ENCODE measurements at regions not wholly inside any gene's neighbourhood (a gene's known extent, or its start where the extent isn't known, plus 50 kb on each side); places are given as distances from the start of the nearest gene placed in this dataset.
"Not testable (repeated sequence)": the region's sequence is repeated elsewhere in the genome, so short reads cannot be mapped to it uniquely, and the experiment has no call there.

GRCh38 chr3:153221748-153222162 lies 59.7 kb downstream of the RAP2B start:
- Histone ChIP-seq H3K4me3 (ENCODE audit: low read length) (no peak overlapping the region), H3K36me3 (ENCODE audit: control insufficient read depth, insufficient read depth, low read length) (no peaks in the 10 kb centered on the region), H3K27ac (ENCODE audit: low read length) (peak overlapping the region; percentile 33), H3K27me3 (ENCODE audit: control insufficient read depth, insufficient read depth, low read length) (no peaks in the 10 kb centered on the region), H3K9me3 (replicated peaks; ENCODE audit: control insufficient read depth, low read depth, low read length) (no peaks in the 10 kb centered on the region), H3K4me1 (ENCODE audit: control insufficient read depth, insufficient read depth, low read length) (no peaks in the 10 kb centered on the region)
- WGBS (ENCODE audit: insufficient coverage), result 50% methylated on average over 5 of the region's 9 CpGs
- peak; percentile 88 for DNase-seq

GRCh38 chr3:153226877-153227276 lies 64.9 kb downstream of the RAP2B start:
- 80% methylated on average over 5 of the region's 5 CpGs for WGBS (ENCODE audit: insufficient coverage)

GRCh38 chr3:153230427-153230826 lies 68.4 kb downstream of the RAP2B start:
- H3K4me1 ChIP-seq (ENCODE audit: control insufficient read depth, insufficient read depth, low read length); H3K9me3 ChIP-seq (replicated peaks; ENCODE audit: control insufficient read depth, low read depth, low read length); H3K36me3 ChIP-seq (ENCODE audit: control insufficient read depth, insufficient read depth, low read length); H3K4me3 ChIP-seq (ENCODE audit: low read length); H3K27ac ChIP-seq (ENCODE audit: low read length); H3K27me3 ChIP-seq (ENCODE audit: control insufficient read depth, insufficient read depth, low read length); DNase-seq: not testable (repeated sequence)
- 49% methylated on average over 6 of the region's 8 CpGs for WGBS (ENCODE audit: insufficient coverage)

More at GRCh38 chr3:153226877-153227276, 64.9 kb downstream of the RAP2B start:
- not testable (repeated sequence) for DNase-seq; H3K27me3 ChIP-seq (ENCODE audit: control insufficient read depth, insufficient read depth, low read length); H3K4me3 ChIP-seq (ENCODE audit: low read length); H3K36me3 ChIP-seq (ENCODE audit: control insufficient read depth, insufficient read depth, low read length); H3K27ac ChIP-seq (ENCODE audit: low read length); H3K9me3 ChIP-seq (replicated peaks; ENCODE audit: control insufficient read depth, low read depth, low read length); H3K4me1 ChIP-seq (ENCODE audit: control insufficient read depth, insufficient read depth, low read length)

GRCh38 chr3:153231245-153231644 lies 69.2 kb downstream of the RAP2B start:
- not testable (repeated sequence) for H3K9me3 ChIP-seq (replicated peaks; ENCODE audit: control insufficient read depth, low read depth, low read length); DNase-seq; H3K27me3 ChIP-seq (ENCODE audit: control insufficient read depth, insufficient read depth, low read length); H3K4me1 ChIP-seq (ENCODE audit: control insufficient read depth, insufficient read depth, low read length); H3K36me3 ChIP-seq (ENCODE audit: control insufficient read depth, insufficient read depth, low read length); H3K27ac ChIP-seq (ENCODE audit: low read length); H3K4me3 ChIP-seq (ENCODE audit: low read length)
- 100% methylated on average over 1 of the region's 3 CpGs for WGBS (ENCODE audit: insufficient coverage)

GRCh38 chr3:153232050-153232752 lies 70.2 kb downstream of the RAP2B start:
- H3K4me3 ChIP-seq (ENCODE audit: low read length); H3K9me3 ChIP-seq (replicated peaks; ENCODE audit: control insufficient read depth, low read depth, low read length); H3K27me3 ChIP-seq (ENCODE audit: control insufficient read depth, insufficient read depth, low read length); H3K36me3 ChIP-seq (ENCODE audit: control insufficient read depth, insufficient read depth, low read length); H3K4me1 ChIP-seq (ENCODE audit: control insufficient read depth, insufficient read depth, low read length); H3K27ac ChIP-seq (ENCODE audit: low read length); DNase-seq: not testable (repeated sequence)
- 77% methylated on average over 3 of the region's 11 CpGs for WGBS (ENCODE audit: insufficient coverage)

- Histone ChIP-seq H3K27me3 (ENCODE audit: control insufficient read depth, insufficient read depth, low read length) (no peaks in the 10 kb centered on the region), H3K4me1 (ENCODE audit: control insufficient read depth, insufficient read depth, low read length) (no peaks in the 10 kb centered on the region), H3K36me3 (ENCODE audit: control insufficient read depth, insufficient read depth, low read length) (no peaks in the 10 kb centered on the region), H3K4me3 (ENCODE audit: low read length) (no peak overlapping the region), H3K9me3 (replicated peaks; ENCODE audit: control insufficient read depth, low read depth, low read length) (no peaks in the 10 kb centered on the region), H3K27ac (ENCODE audit: low read length) (no peak overlapping the region)
- DNase-seq, result peak; percentile 81
- WGBS (ENCODE audit: insufficient coverage), result no CpG with 5 or more reads among the region's 3 CpGs
These were observed 70.8 kb downstream of the RAP2B start for GRCh38 chr3:153232851-153233271.

GRCh38 chr3:153233986-153234385 lies 72.0 kb downstream of the RAP2B start:
- Histone ChIP-seq H3K36me3 (ENCODE audit: control insufficient read depth, insufficient read depth, low read length) (no peaks in the 10 kb centered on the region), H3K27me3 (ENCODE audit: control insufficient read depth, insufficient read depth, low read length) (no peaks in the 10 kb centered on the region), H3K27ac (ENCODE audit: low read length) (no peak overlapping the region), H3K4me1 (ENCODE audit: control insufficient read depth, insufficient read depth, low read length) (no peaks in the 10 kb centered on the region), H3K9me3 (replicated peaks; ENCODE audit: control insufficient read depth, low read depth, low read length) (no peaks in the 10 kb centered on the region), H3K4me3 (ENCODE audit: low read length) (no peak overlapping the region)
- DNase-seq, result no peak

- H3K4me1 ChIP-seq (ENCODE audit: control insufficient read depth, insufficient read depth, low read length), result no peaks in the 10 kb centered on the region
- no peak overlapping the region for H3K27ac ChIP-seq (ENCODE audit: low read length)
- H3K36me3 ChIP-seq (ENCODE audit: control insufficient read depth, insufficient read depth, low read length), result no peaks in the 10 kb centered on the region
- no peak overlapping the region for H3K4me3 ChIP-seq (ENCODE audit: low read length)
- H3K9me3 ChIP-seq (replicated peaks; ENCODE audit: control insufficient read depth, low read depth, low read length), result peaks cover 3% of the 10 kb centered on the region
- no peaks in the 10 kb centered on the region for H3K27me3 ChIP-seq (ENCODE audit: control insufficient read depth, insufficient read depth, low read length)
- DNase-seq, result no peak
- WGBS (ENCODE audit: insufficient coverage), result 100% methylated on average over 1 of the region's 2 CpGs
These were observed 80.9 kb downstream of the RAP2B start for GRCh38 chr3:153242896-153243295.

- Histone ChIP-seq H3K9me3 (replicated peaks; ENCODE audit: control insufficient read depth, low read depth, low read length) (peaks cover 3% of the 10 kb centered on the region), H3K4me3 (ENCODE audit: low read length) (no peak overlapping the region), H3K36me3 (ENCODE audit: control insufficient read depth, insufficient read depth, low read length) (no peaks in the 10 kb centered on the region), H3K4me1 (ENCODE audit: control insufficient read depth, insufficient read depth, low read length) (no peaks in the 10 kb centered on the region), H3K27ac (ENCODE audit: low read length) (no peak overlapping the region), H3K27me3 (ENCODE audit: control insufficient read depth, insufficient read depth, low read length) (no peaks in the 10 kb centered on the region)
- no peak for DNase-seq
- WGBS (ENCODE audit: insufficient coverage), result no CpG with 5 or more reads among the region's 3 CpGs
These were observed 82.9 kb downstream of the RAP2B start for GRCh38 chr3:153244961-153245360.

- H3K4me1 ChIP-seq (ENCODE audit: control insufficient read depth, insufficient read depth, low read length), result no peaks in the 10 kb centered on the region
- no peaks in the 10 kb centered on the region for H3K36me3 ChIP-seq (ENCODE audit: control insufficient read depth, insufficient read depth, low read length)
- peaks cover 3% of the 10 kb centered on the region for H3K9me3 ChIP-seq (replicated peaks; ENCODE audit: control insufficient read depth, low read depth, low read length)
- no peak overlapping the region for H3K4me3 ChIP-seq (ENCODE audit: low read length)
- no peak for DNase-seq
- no CpG with 5 or more reads among the region's 2 CpGs for WGBS (ENCODE audit: insufficient coverage)
- no peak overlapping the region for H3K27ac ChIP-seq (ENCODE audit: low read length)
- H3K27me3 ChIP-seq (ENCODE audit: control insufficient read depth, insufficient read depth, low read length), result no peaks in the 10 kb centered on the region
These were observed 83.6 kb downstream of the RAP2B start for GRCh38 chr3:153245661-153246060.

- Histone ChIP-seq H3K36me3 (ENCODE audit: control insufficient read depth, insufficient read depth, low read length) (no peaks in the 10 kb centered on the region), H3K9me3 (replicated peaks; ENCODE audit: control insufficient read depth, low read depth, low read length) (peaks cover 3% of the 10 kb centered on the region), H3K27ac (ENCODE audit: low read length) (no peak overlapping the region), H3K4me3 (ENCODE audit: low read length) (no peak overlapping the region), H3K4me1 (ENCODE audit: control insufficient read depth, insufficient read depth, low read length) (no peaks in the 10 kb centered on the region), H3K27me3 (ENCODE audit: control insufficient read depth, insufficient read depth, low read length) (no peaks in the 10 kb centered on the region)
- DNase-seq, result no peak
- WGBS (ENCODE audit: insufficient coverage), result no CpG with 5 or more reads among the region's 1 CpG
These were observed 84.3 kb downstream of the RAP2B start for GRCh38 chr3:153246331-153246730.
